Neural cell (in vitro differentiated cells): ENCODE measurements at regions not wholly inside any gene's neighbourhood (a gene's known extent, or its start where the extent isn't known, plus 50 kb on each side); places are given as distances from the start of the nearest gene placed in this dataset.

Experiments used
- H2AFZ ChIP-seq: fragments of 200-600, 300-800 bp; sonication (generic), shearing (Covaris generic); 2 replicates; pipeline ENCODE4 v1.6.0; 2014; ENCODE audit warnings: low read depth, mild to moderate bottlenecking, antibody characterized with exemption, low read length, moderate library complexity
- H3F3A ChIP-seq: fragments of 200-600 bp; shearing (Covaris generic); 2 replicates; pipeline ENCODE4 v1.6.1; 2016; ENCODE audit warnings: mild to moderate bottlenecking, moderate library complexity, mixed read lengths, antibody characterized with exemption, low read length; ENCODE audit not compliant: insufficient read depth, poor library complexity, severe bottlenecking
- H3K27ac ChIP-seq: fragments of 200-600, 300-800 bp; sonication (generic), shearing (Covaris generic); 2 replicates; pipeline ENCODE4 v1.5.1; 2014; ENCODE audit warnings: mild to moderate bottlenecking, low read length, moderate library complexity
- H3K27me3 ChIP-seq: fragments of 300-800, 200-600 bp; sonication (generic), shearing (Covaris generic); 2 replicates; pipeline ENCODE4 v1.6.0; 2014; ENCODE audit warnings: mild to moderate bottlenecking, low read depth, low read length, moderate library complexity; ENCODE audit not compliant: insufficient read depth
- H3K36me3 ChIP-seq: fragments of 300-800, 200-600 bp; sonication (generic), shearing (Covaris generic); 2 replicates; pipeline ENCODE4 v1.5.1; 2014; ENCODE audit warnings: mild to moderate bottlenecking, antibody characterized with exemption, low read length, moderate library complexity; ENCODE audit not compliant: insufficient read depth
- H3K4me2 ChIP-seq: fragments of 300-800, 200-600 bp; sonication (generic), shearing (Covaris generic); 2 replicates; pipeline ENCODE4 v1.6.0; 2014; ENCODE audit warnings: mild to moderate bottlenecking, low read length
- H3K4me3 ChIP-seq: fragments of 300-800, 200-600 bp; sonication (generic), shearing (Covaris generic); 2 replicates; pipeline ENCODE4 v1.5.1; 2014; ENCODE audit warnings: mild to moderate bottlenecking, low read length, moderate library complexity
- H3K79me2 ChIP-seq: fragments of 200-600 bp; shearing (Covaris generic); replicated peaks from 2 replicates; pipeline ENCODE4 v1.6.0; 2014; ENCODE audit warnings: mild to moderate bottlenecking, low read length, moderate library complexity; ENCODE audit not compliant: insufficient read depth
- H3K9ac ChIP-seq: fragments of 300-800, 200-600 bp; sonication (generic), shearing (Covaris generic); 2 replicates; pipeline ENCODE4 v1.6.1; 2016; ENCODE audit warnings: mild to moderate bottlenecking, low read length, mixed read lengths
- H3K9me2 ChIP-seq: fragments of 200-600 bp; shearing (Covaris generic); 2 replicates; pipeline ENCODE4 v1.6.1; 2016; ENCODE audit warnings: mild to moderate bottlenecking, low read length, mixed read lengths; ENCODE audit not compliant: insufficient read depth
- H3K9me3 ChIP-seq: fragments of 200-600, 300-800 bp; sonication (generic), shearing (Covaris generic); 2 replicates; pipeline ENCODE4 v1.6.1; 2016; ENCODE audit warnings: mild to moderate bottlenecking, mixed run types, low read length, moderate library complexity, mixed read lengths
- H4K20me1 ChIP-seq: fragments of 200-600 bp; shearing (Covaris generic); 2 replicates; pipeline ENCODE4 v1.6.1; 2016; ENCODE audit warnings: mild to moderate bottlenecking, mixed run types; ENCODE audit not compliant: insufficient read depth
- EP300 ChIP-seq: fragments of 450-650 bp; conservative IDR thresholded peaks from 2 replicates; pipeline ENCODE4 v1.6.1; 2014; ENCODE audit warnings: antibody characterized with exemption, mild to moderate bottlenecking, moderate library complexity; ENCODE audit not compliant: poor library complexity, severe bottlenecking
- EZH2 ChIP-seq: fragments of 200-600, 300-800 bp; shearing (Covaris generic), sonication (generic); IDR thresholded peaks from 2 replicates; pipeline ENCODE4 v1.6.1; 2014; ENCODE audit warnings: antibody characterized with exemption, low read length, borderline replicate concordance, mild to moderate bottlenecking; ENCODE audit not compliant: insufficient read depth, poor library complexity, severe bottlenecking
- MXI1 ChIP-seq: fragments of 450-650 bp; conservative IDR thresholded peaks from 2 replicates; pipeline ENCODE4 v1.6.1; 2014; ENCODE audit warnings: antibody characterized with exemption, mild to moderate bottlenecking; ENCODE audit not compliant: poor library complexity, severe bottlenecking
- POLR2AphosphoS5 ChIP-seq: IDR thresholded peaks from 2 replicates; pipeline ENCODE4 v1.6.1; 2012
- RAD21 ChIP-seq: fragments of 450-650 bp; conservative IDR thresholded peaks from 2 replicates; pipeline ENCODE4 v1.6.1; 2014; ENCODE audit warnings: antibody characterized with exemption, mild to moderate bottlenecking, moderate library complexity
- REST ChIP-seq: IDR thresholded peaks from 2 replicates; pipeline ENCODE4 v1.6.1; 2012; ENCODE audit warnings: borderline replicate concordance
- SMC3 ChIP-seq: fragments of 450-650 bp; conservative IDR thresholded peaks from 2 replicates; pipeline ENCODE4 v1.6.1; 2014; ENCODE audit warnings: antibody characterized with exemption, mild to moderate bottlenecking, moderate library complexity; ENCODE audit not compliant: poor library complexity
- TAF1 ChIP-seq: IDR thresholded peaks from 2 replicates; pipeline ENCODE4 v1.6.1; 2012; ENCODE audit warnings: low read depth
- TF ChIP-seq, protein P1 (sequence below): fragments of 450-650 bp; IDR thresholded peaks from 2 replicates; pipeline ENCODE4 v1.5.1; 2014; ENCODE audit warnings: antibody characterized with exemption, mild to moderate bottlenecking, moderate library complexity; ENCODE audit not compliant: poor library complexity, severe bottlenecking

DNA sequence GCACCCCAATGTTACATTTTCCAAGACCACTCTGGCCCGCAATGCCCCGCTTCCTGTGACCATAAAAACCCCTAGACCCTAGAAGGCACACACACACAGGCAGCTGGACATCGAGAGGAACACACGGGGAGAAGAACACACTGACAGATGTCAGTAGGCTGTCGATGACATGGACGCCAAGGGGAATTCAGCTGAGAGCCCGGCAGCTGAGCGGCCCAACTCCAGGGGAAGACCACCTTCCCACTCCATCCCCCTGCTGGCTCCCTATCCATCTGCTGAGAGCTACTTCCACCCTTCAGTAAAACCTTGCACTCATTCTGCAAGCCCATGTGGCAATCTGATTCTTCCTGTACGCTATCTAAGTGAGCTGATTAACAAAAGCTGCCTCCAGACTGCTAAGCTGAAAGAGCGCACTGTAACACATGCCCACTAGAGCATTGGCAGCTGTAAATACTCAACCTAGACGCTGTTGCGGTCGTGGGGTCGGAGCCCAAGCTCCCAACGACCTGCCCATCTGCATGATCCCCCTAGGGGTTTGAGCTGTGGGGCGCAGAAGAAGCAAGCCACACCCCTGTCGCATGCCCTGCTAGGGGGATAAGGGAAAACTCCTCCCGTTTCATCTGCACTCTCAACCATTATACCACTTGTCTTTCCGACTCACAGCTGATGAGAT lies 843.6 kb upstream of the POT1 start:
- H2AFZ ChIP-seq = no peak overlapping the region
- H3K4me2 ChIP-seq = no peak overlapping the region

DNA sequence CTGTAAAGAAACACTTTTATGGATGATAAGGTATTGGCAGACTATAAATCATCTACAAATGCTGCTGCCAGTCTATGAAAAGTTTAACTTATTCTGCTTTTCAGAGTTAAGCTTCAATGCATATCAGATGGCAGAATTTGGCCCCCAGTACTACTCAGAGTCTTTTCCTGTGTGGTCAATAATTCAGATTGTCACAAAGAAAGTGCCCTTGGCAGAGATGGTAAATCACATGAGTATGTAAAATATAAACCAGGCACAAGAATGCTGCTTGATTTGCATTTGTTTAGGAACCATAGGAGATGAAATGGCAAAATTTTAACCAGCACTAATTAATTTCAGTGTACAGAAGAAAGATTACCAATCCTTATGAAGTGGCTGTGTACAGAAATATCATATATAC lies 818.3 kb upstream of the POT1 start:
- TF ChIP-seq, protein P1, sequence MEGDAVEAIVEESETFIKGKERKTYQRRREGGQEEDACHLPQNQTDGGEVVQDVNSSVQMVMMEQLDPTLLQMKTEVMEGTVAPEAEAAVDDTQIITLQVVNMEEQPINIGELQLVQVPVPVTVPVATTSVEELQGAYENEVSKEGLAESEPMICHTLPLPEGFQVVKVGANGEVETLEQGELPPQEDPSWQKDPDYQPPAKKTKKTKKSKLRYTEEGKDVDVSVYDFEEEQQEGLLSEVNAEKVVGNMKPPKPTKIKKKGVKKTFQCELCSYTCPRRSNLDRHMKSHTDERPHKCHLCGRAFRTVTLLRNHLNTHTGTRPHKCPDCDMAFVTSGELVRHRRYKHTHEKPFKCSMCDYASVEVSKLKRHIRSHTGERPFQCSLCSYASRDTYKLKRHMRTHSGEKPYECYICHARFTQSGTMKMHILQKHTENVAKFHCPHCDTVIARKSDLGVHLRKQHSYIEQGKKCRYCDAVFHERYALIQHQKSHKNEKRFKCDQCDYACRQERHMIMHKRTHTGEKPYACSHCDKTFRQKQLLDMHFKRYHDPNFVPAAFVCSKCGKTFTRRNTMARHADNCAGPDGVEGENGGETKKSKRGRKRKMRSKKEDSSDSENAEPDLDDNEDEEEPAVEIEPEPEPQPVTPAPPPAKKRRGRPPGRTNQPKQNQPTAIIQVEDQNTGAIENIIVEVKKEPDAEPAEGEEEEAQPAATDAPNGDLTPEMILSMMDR = no peak
- TF ChIP-seq POLR2AphosphoS5 = no peak
- no peak for TF ChIP-seq SMC3
- TF ChIP-seq EZH2 = no peak
- TF ChIP-seq MXI1 = no peak
- TF ChIP-seq EP300 = no peak
- TF ChIP-seq REST = no peak
- TF ChIP-seq RAD21 = no peak
- no peak for TF ChIP-seq TAF1
- H3K9me2 ChIP-seq = no peaks in the 10 kb centered on the region
- no peaks in the 10 kb centered on the region for H3F3A ChIP-seq
- no peak overlapping the region for H2AFZ ChIP-seq
- H4K20me1 ChIP-seq = no peaks in the 10 kb centered on the region
- no peak overlapping the region for H3K4me3 ChIP-seq
- no peak overlapping the region for H3K4me2 ChIP-seq
- H3K36me3 ChIP-seq = no peaks in the 10 kb centered on the region
- H3K9me3 ChIP-seq = no peaks in the 10 kb centered on the region
- H3K79me2 ChIP-seq = no peaks in the 10 kb centered on the region
- no peak overlapping the region for H3K9ac ChIP-seq
- H3K27ac ChIP-seq = no peak overlapping the region
- H3K27me3 ChIP-seq = no peaks in the 10 kb centered on the region

More for the DNA sequence above, 843.6 kb upstream of the POT1 start:
- Histone ChIP-seq H3K79me2 (no peaks in the 10 kb centered on the region), H3K36me3 (no peaks in the 10 kb centered on the region), H3K27ac (no peak overlapping the region), H3K9me3 (no peaks in the 10 kb centered on the region), H3K9me2 (no peaks in the 10 kb centered on the region), H3K9ac (no peak overlapping the region), H3K27me3 (no peaks in the 10 kb centered on the region), H3K4me3 (no peak overlapping the region), H3F3A (no peaks in the 10 kb centered on the region), H4K20me1 (no peaks in the 10 kb centered on the region)
- TF ChIP-seq EZH2 = no peak
- TF ChIP-seq POLR2AphosphoS5 = no peak
- no peak for TF ChIP-seq EP300
- TF ChIP-seq SMC3 = no peak
